HG03025 (cell line): ENCODE measurements at regions not wholly inside any gene's neighbourhood (a gene's known extent, or its start where the extent isn't known, plus 50 kb on each side); places are given as distances from the start of the nearest gene placed in this dataset.

Source experiments
- ATAC-seq: cut with Tn5 transposase; IDR thresholded peaks from one replicate; pipeline ENCODE4 v1.9.1; 2021; ENCODE audit warnings: mild to moderate bottlenecking, moderate library complexity; ENCODE audit not compliant: unreplicated experiment, low FRiP score

GRCh38 chr5:18091142-18091541, 456.9 kb downstream of the TAF11L14 start:
- ATAC-seq, result no peak

- no peak for ATAC-seq
Measured at GRCh38 chr5:18091758-18092157, 457.5 kb downstream of the TAF11L14 start.

- ATAC-seq, result no peak
Measured at GRCh38 chr5:18095061-18095460, 460.8 kb downstream of the TAF11L14 start.

- no peak for ATAC-seq
Measured at GRCh38 chr5:18097817-18098216, 463.6 kb downstream of the TAF11L14 start.

GRCh38 chr5:18098691-18099090, 464.4 kb downstream of the TAF11L14 start:
- ATAC-seq, result no peak

- ATAC-seq, result no peak
Measured at GRCh38 chr5:18099261-18099660, 465.0 kb downstream of the TAF11L14 start.

GRCh38 chr5:18101532-18101931, 467.3 kb downstream of the TAF11L14 start:
- ATAC-seq, result no peak

- no peak for ATAC-seq
Measured at GRCh38 chr5:18102733-18103132, 468.5 kb downstream of the TAF11L14 start.

- ATAC-seq, result no peak
Measured at GRCh38 chr5:18105449-18105848, 471.2 kb downstream of the TAF11L14 start.

- no peak for ATAC-seq
Measured at GRCh38 chr5:18111906-18112465, 477.7 kb downstream of the TAF11L14 start.

GRCh38 chr5:18113721-18114120, 479.5 kb downstream of the TAF11L14 start:
- ATAC-seq, result no peak

GRCh38 chr5:18114151-18114757, 480.0 kb downstream of the TAF11L14 start:
- ATAC-seq, result no peak

GRCh38 chr5:18117968-18118367, 483.7 kb downstream of the TAF11L14 start:
- ATAC-seq, result no peak

- no peak for ATAC-seq
Measured at GRCh38 chr5:18119156-18119785, 485.0 kb downstream of the TAF11L14 start.

GRCh38 chr5:18141222-18141621, 507.0 kb downstream of the TAF11L14 start:
- ATAC-seq, result no peak

- ATAC-seq, result no peak
Measured at GRCh38 chr5:18142831-18143230, 508.6 kb downstream of the TAF11L14 start.

- no peak for ATAC-seq
Measured at GRCh38 chr5:18152671-18153070, 518.4 kb downstream of the TAF11L14 start.

- ATAC-seq, result no peak
Measured at GRCh38 chr5:18158166-18158565, 523.9 kb downstream of the TAF11L14 start.

GRCh38 chr5:18159331-18159730, 525.1 kb downstream of the TAF11L14 start:
- no peak for ATAC-seq

- no peak for ATAC-seq
Measured at GRCh38 chr5:18171684-18172083, 537.4 kb downstream of the TAF11L14 start.

- ATAC-seq, result no peak
Measured at GRCh38 chr5:18179579-18179978, 545.3 kb downstream of the TAF11L14 start.

GRCh38 chr5:18181575-18181974, 547.3 kb downstream of the TAF11L14 start:
- ATAC-seq, result no peak
